ENCODE measurements at regions not wholly inside any gene's neighbourhood (a gene's known extent, or its start where the extent isn't known, plus 50 kb on each side); places are given as distances from the start of the nearest gene placed in this dataset.

DNA sequence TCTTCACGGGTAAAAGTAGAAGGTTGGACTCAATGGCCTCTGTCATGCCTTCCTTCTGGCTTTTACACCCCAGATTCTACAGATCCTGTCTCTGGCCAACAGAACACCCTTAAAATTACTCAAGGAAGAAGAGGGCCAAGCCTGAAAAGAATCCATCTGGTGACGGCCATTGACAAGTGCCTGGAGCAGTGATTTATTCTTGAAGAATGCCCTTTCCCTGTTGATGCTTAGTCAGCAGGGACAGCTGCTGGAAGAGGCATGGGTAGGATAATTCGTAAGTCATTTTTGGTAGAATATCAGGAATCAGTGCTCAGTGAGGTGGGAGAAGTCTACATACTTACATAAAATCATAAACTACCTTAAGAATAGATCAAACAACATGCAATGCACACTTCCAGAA is 397.9 kb downstream of the SAMD5 start:
- Histone ChIP-seq H3K9ac (ENCODE audit: low read length) (no peak overlapping the region), H3K27me3 (ENCODE audit: insufficient read depth, low read length) (no peaks in the 10 kb centered on the region), H3K4me2 (ENCODE audit: low read length) (no peak overlapping the region), H3K9me3 (ENCODE audit: insufficient read depth, low read depth, low read length) (no peaks in the 10 kb centered on the region), H3K4me1 (ENCODE audit: insufficient read depth, low read length) (no peaks in the 10 kb centered on the region), H4K20me1 (ENCODE audit: insufficient read depth, low read length) (no peaks in the 10 kb centered on the region), H3K27ac (ENCODE audit: low read depth, low read length) (no peak overlapping the region), H3K4me3 (ENCODE audit: insufficient read depth, low read depth, low read length) (no peak overlapping the region), H2AFZ (ENCODE audit: low read depth, low read length) (no peak overlapping the region), H3K36me3 (ENCODE audit: insufficient read depth, low read length) (no peaks in the 10 kb centered on the region), H3K79me2 (ENCODE audit: insufficient read depth, low read length) (no peaks in the 10 kb centered on the region)
- peak; percentile 42 for DNase-seq (ENCODE audit: low read depth)
- Mint-ChIP-seq H3K4me3 (ENCODE audit: unreplicated experiment) (no peak overlapping the region), H3K27ac (ENCODE audit: unreplicated experiment) (peak overlapping the region; percentile 96), H3K36me3 (ENCODE audit: low read depth, unreplicated experiment) (no peaks in the 10 kb centered on the region), H3K4me1 (ENCODE audit: low read depth, unreplicated experiment) (peaks cover 28% of the 10 kb centered on the region), H3K27me3 (ENCODE audit: low read depth, unreplicated experiment) (no peaks in the 10 kb centered on the region), H3K9me3 (ENCODE audit: unreplicated experiment) (no peaks in the 10 kb centered on the region)
- TF ChIP-seq, protein P1, sequence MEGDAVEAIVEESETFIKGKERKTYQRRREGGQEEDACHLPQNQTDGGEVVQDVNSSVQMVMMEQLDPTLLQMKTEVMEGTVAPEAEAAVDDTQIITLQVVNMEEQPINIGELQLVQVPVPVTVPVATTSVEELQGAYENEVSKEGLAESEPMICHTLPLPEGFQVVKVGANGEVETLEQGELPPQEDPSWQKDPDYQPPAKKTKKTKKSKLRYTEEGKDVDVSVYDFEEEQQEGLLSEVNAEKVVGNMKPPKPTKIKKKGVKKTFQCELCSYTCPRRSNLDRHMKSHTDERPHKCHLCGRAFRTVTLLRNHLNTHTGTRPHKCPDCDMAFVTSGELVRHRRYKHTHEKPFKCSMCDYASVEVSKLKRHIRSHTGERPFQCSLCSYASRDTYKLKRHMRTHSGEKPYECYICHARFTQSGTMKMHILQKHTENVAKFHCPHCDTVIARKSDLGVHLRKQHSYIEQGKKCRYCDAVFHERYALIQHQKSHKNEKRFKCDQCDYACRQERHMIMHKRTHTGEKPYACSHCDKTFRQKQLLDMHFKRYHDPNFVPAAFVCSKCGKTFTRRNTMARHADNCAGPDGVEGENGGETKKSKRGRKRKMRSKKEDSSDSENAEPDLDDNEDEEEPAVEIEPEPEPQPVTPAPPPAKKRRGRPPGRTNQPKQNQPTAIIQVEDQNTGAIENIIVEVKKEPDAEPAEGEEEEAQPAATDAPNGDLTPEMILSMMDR (IDR thresholded peaks at IDR 0.05; ENCODE audit: insufficient read depth, low read depth, low read length): no peak
- no peak for TF ChIP-seq EZH2 (IDR thresholded peaks at IDR 0.05; ENCODE audit: insufficient read depth, low read length)
- no peak for FAIRE-seq

DNA sequence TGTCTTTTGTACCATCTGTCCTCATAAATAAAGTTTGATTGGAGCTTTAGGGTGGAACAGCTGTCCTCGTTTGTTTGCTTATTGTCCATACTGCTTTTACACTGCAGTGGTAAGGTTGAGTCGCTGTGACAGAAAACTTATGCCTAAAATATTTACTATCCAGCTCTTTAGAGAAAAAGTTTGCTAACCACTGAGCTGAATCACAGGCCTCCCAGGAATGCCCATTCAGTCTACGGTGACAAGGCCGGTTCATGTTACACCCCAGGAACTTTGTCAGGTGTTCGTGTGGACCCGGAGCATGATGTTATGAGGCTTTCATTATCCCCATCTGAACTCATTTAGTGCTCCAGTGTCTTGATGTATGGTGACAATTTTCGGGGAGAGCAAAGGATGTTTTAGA is 401.1 kb downstream of the SAMD5 start:
- Histone ChIP-seq H2AFZ (ENCODE audit: low read depth, low read length) (no peak overlapping the region), H3K36me3 (ENCODE audit: insufficient read depth, low read length) (no peaks in the 10 kb centered on the region), H3K9me3 (ENCODE audit: insufficient read depth, low read depth, low read length) (no peaks in the 10 kb centered on the region), H3K9ac (ENCODE audit: low read length) (no peak overlapping the region), H4K20me1 (ENCODE audit: insufficient read depth, low read length) (no peaks in the 10 kb centered on the region), H3K27ac (ENCODE audit: low read depth, low read length) (no peak overlapping the region), H3K4me3 (ENCODE audit: insufficient read depth, low read depth, low read length) (no peak overlapping the region), H3K79me2 (ENCODE audit: insufficient read depth, low read length) (no peaks in the 10 kb centered on the region), H3K4me1 (ENCODE audit: insufficient read depth, low read length) (no peaks in the 10 kb centered on the region), H3K4me2 (ENCODE audit: low read length) (no peak overlapping the region), H3K27me3 (ENCODE audit: insufficient read depth, low read length) (no peaks in the 10 kb centered on the region)
- TF ChIP-seq, protein P1 (IDR thresholded peaks at IDR 0.05; ENCODE audit: insufficient read depth, low read depth, low read length): no peak
- TF ChIP-seq EZH2 (IDR thresholded peaks at IDR 0.05; ENCODE audit: insufficient read depth, low read length): no peak
- DNase-seq (ENCODE audit: low read depth) (peak; percentile 49), FAIRE-seq (no peak)
- Mint-ChIP-seq H3K9me3 (ENCODE audit: unreplicated experiment) (no peaks in the 10 kb centered on the region), H3K4me3 (ENCODE audit: unreplicated experiment) (no peak overlapping the region), H3K27me3 (ENCODE audit: low read depth, unreplicated experiment) (no peaks in the 10 kb centered on the region), H3K4me1 (ENCODE audit: low read depth, unreplicated experiment) (peaks cover 20% of the 10 kb centered on the region), H3K36me3 (ENCODE audit: low read depth, unreplicated experiment) (no peaks in the 10 kb centered on the region), H3K27ac (ENCODE audit: unreplicated experiment) (peak overlapping the region; percentile 36)

DNA sequence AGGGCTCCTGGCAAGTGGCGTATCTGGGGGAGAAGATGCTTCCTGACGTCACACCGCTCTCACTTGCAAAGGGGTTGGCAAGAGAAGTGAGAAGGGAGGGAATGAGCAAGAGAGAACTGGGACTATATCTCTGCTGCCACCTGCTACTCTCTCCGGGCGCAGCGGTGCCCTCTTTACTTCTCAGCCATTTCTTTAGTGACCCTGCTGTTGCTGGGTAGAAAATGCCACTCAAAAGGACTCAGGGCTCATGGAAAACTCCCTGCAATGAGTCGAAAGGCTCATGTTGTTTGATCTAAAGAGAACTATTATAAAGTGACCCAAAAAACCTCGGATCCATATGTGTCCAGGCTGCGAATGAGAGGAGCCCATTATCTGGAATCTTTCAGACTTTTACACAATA is 401.8 kb downstream of the SAMD5 start:
- Mint-ChIP-seq H3K27ac (ENCODE audit: unreplicated experiment) (no peak overlapping the region), H3K36me3 (ENCODE audit: low read depth, unreplicated experiment) (no peaks in the 10 kb centered on the region), H3K27me3 (ENCODE audit: low read depth, unreplicated experiment) (no peaks in the 10 kb centered on the region), H3K9me3 (ENCODE audit: unreplicated experiment) (no peaks in the 10 kb centered on the region), H3K4me3 (ENCODE audit: unreplicated experiment) (no peak overlapping the region), H3K4me1 (ENCODE audit: low read depth, unreplicated experiment) (peaks cover 20% of the 10 kb centered on the region)
- Histone ChIP-seq H3K27ac (ENCODE audit: low read depth, low read length) (no peak overlapping the region), H3K79me2 (ENCODE audit: insufficient read depth, low read length) (no peaks in the 10 kb centered on the region), H3K36me3 (ENCODE audit: insufficient read depth, low read length) (no peaks in the 10 kb centered on the region), H3K4me1 (ENCODE audit: insufficient read depth, low read length) (no peaks in the 10 kb centered on the region), H3K9ac (ENCODE audit: low read length) (no peak overlapping the region), H3K4me3 (ENCODE audit: insufficient read depth, low read depth, low read length) (no peak overlapping the region), H3K9me3 (ENCODE audit: insufficient read depth, low read depth, low read length) (no peaks in the 10 kb centered on the region), H3K27me3 (ENCODE audit: insufficient read depth, low read length) (no peaks in the 10 kb centered on the region), H3K4me2 (ENCODE audit: low read length) (no peak overlapping the region), H2AFZ (ENCODE audit: low read depth, low read length) (no peak overlapping the region), H4K20me1 (ENCODE audit: insufficient read depth, low read length) (no peaks in the 10 kb centered on the region)
- FAIRE-seq (no peak), DNase-seq (ENCODE audit: low read depth) (no peak)
- TF ChIP-seq, protein P1 (IDR thresholded peaks at IDR 0.05; ENCODE audit: insufficient read depth, low read depth, low read length): no peak
- TF ChIP-seq EZH2 (IDR thresholded peaks at IDR 0.05; ENCODE audit: insufficient read depth, low read length): no peak

Measured in astrocyte (in vitro differentiated cells and primary cell).